T47D (cell line): ENCODE measurements at regions not wholly inside any gene's neighbourhood (a gene's known extent, or its start where the extent isn't known, plus 50 kb on each side); places are given as distances from the start of the nearest gene placed in this dataset.

Source experiments
- DNase-seq, 2 experiments: peaks; one replicate each; pipeline versions ENCODE4 v3.0.0 to v3.0.0-alpha.2; 2011 to 2012; ENCODE audit warnings: low read depth in 1 of 2, low spot score in 1 of 2
- JUND ChIP-seq: IDR thresholded peaks from 2 replicates; pipeline ENCODE4 v1.6.1; 2012; ENCODE audit warnings: low read depth
- in situ Hi-C: cut with HindIII; loops from 2 replicates; pipeline ENCODE4 v1.10.0; 2016; ENCODE audit warnings: low sequenced_read_pairs, low pct_unique_long_range_greater_than_20kb

- TF ChIP-seq JUND: no peak
- in situ Hi-C loops: no loop called here
- peak in 1 of 2 experiments; percentile 14 for DNase-seq
These were observed 298.5 kb downstream of the EN1 start for GRCh38 chr2:118548880-118549488.

DNA sequence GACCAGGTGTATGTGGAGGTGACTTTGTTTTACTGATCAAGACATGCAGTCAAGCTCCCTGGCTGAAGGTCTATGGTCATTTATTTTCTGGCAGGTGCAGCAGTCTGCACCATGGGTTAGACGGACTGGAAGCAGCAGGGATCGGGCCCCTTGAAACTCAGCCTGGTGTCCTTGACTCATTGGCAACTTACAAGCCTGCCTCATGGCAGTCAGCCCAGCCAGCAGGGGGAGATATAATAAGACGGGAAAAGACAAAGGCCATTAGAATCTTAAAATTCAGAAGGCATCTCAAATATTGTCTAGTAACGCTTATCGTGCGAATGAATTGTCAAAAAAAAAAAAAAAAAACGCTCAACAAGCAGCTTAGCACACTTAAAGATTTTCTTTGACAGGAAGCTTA, 308.2 kb downstream of the EN1 start:
- in situ Hi-C loops: no loop called here
- DNase-seq: peak in 1 of 2 experiments; percentile 11
- no peak for TF ChIP-seq JUND

- in situ Hi-C loops: no loop called here
- TF ChIP-seq JUND: no peak
- no peak for DNase-seq
These were observed 311.1 kb downstream of the EN1 start for GRCh38 chr2:118536306-118536705.

DNA sequence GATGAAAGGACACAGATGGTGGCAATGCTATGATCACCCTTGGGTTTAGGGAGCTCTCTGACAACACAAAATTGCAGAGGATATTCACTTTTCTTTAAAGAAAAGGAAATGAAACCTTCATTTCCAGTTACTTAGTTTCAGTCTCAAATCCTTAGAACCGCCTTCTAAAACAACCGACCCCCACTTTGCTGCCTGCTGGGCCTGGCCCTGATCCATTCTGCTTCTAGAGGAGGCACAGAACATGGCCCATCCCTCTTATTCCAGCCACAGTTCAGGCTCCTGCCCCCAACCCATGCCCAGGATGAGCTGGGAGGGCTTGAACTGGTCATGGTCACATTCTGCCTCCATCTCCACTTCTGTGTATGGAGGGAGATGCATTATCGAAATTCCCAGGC, 311.6 kb downstream of the EN1 start:
- no peak for TF ChIP-seq JUND
- in situ Hi-C loops: no loop called here

GRCh38 chr2:118535171-118535817, 312.2 kb downstream of the EN1 start:
- no peak for DNase-seq
- in situ Hi-C loops: no loop called here
- TF ChIP-seq JUND: no peak

More for the DNA sequence above, 311.6 kb downstream of the EN1 start:
- no peak for DNase-seq

DNA sequence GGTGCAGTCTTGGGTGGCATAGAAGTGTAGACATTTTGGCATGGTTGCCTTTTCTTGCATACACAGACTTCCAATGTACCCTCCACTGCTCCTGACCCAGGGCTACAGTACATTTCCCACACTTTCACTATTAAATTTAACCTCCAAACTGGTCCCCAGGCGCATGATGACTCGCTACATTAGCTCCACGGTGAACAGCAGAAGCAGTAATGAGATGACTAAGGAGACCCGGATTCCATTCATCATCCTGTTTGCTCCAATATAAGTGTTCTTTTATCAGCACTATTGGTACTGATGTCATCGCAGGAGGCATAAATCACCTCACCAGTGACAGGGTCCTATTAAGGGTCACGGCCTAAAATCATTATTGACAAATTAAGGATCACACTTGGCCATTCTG, 316.5 kb downstream of the EN1 start:
- in situ Hi-C loops: no loop called here
- DNase-seq: no peak
- TF ChIP-seq JUND: no peak

- DNase-seq: no peak
- in situ Hi-C loops: no loop called here
- TF ChIP-seq JUND: no peak
These were observed 317.4 kb downstream of the EN1 start for GRCh38 chr2:118529908-118530599.

- TF ChIP-seq JUND: no peak
- peak in 1 of 2 experiments; percentile 14 for DNase-seq
- in situ Hi-C loops: no loop called here
These were observed 319.9 kb downstream of the EN1 start for GRCh38 chr2:118527571-118527970.

- in situ Hi-C loops: no loop called here
- TF ChIP-seq JUND: no peak
- no peak for DNase-seq
These were observed 322.1 kb downstream of the EN1 start for GRCh38 chr2:118525346-118525745.

DNA sequence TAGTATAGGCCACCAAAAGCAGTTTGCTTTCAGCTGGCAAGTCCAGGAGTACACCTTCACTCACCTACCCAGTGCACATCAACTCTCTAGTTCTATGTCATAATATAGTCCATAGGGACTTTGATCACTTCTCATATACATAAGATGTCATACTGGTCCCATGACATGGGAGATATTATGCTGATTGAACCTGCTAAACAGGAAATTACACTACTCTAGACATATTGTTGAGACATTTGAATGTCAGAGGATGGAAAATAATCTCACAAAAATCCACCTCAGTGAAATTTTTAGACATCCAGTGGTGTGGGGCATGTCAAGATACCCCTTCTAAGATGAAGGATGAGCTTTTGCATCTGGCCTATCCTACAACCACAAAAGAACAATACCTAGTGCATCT, 322.5 kb downstream of the EN1 start:
- in situ Hi-C loops: no loop called here
- no peak for TF ChIP-seq JUND
- no peak for DNase-seq

DNA sequence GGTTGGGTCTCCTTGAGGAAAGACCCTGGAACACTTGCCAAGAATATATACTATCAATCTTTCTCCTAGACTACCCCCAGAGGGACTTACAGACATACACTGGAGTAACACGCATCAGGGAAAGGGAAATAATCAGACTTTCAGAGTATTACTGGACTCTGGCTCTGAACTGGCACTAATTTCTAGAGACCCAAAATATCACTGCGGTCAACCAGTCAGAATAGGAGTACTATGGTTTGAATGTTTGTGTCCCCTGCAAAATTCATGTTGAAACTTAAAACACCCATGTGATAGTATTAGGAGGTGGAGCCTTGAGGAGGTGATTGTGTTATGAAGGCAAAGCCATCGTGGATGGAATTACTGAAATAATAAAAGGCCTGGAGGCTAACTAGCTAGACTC, 323.7 kb downstream of the EN1 start:
- in situ Hi-C loops: no loop called here
- DNase-seq: no peak
- no peak for TF ChIP-seq JUND

- in situ Hi-C loops: no loop called here
- no peak for TF ChIP-seq JUND
- DNase-seq: no peak
These were observed 325.5 kb downstream of the EN1 start for GRCh38 chr2:118521960-118522359.

DNA sequence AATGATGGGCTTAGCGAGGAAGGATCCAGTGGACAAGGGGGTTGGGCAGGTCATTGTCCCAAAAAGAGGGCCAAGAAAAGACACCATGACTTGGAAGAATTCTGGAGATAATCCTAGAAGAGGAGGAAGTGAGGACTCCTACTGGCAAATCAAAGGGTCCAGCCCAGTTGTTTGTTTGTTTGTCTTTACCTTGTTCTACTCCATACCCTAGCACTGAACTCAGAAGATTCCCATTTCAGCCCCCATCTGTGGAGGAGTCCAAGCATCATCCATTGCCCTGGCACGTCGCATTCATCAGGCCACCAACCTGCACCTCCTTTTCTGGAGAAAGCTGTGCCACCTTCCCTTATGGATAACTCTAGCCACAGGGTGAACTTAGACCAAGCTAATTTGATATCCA, 326.2 kb downstream of the EN1 start:
- no peak for DNase-seq
- TF ChIP-seq JUND: no peak
- in situ Hi-C loops: no loop called here
